Fibroblast of peridontal ligament (primary cell): ENCODE measurements at regions not wholly inside any gene's neighbourhood (a gene's known extent, or its start where the extent isn't known, plus 50 kb on each side); places are given as distances from the start of the nearest gene placed in this dataset.

Experiments used
- DNase-seq: peaks from one replicate; pipeline ENCODE4 v3.0.0-alpha.2; 2010; ENCODE audit errors: extremely low read depth

DNA sequence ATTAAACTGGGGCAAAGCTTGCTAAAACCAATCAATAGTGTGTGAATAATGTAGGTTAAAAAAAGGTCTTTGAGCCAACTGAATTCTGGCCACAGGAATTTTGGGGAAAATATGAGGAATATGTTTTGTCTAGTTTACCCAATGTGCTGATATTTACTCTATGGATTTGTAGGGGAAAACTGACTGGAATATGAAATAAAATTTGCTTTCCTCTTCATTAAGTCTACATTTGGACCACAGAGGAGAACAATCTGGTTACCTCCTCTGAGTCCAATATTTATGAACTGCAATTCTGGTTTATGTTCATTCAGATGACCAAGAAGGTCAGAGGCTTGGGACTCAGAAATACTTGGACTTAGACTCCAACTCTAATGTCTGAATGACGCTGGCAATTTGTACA is 1042.2 kb upstream of the CNTNAP5 start:
- DNase-seq, result no peak

GRCh38 chr2:122988395-122989221 is 1036.5 kb upstream of the CNTNAP5 start:
- no peak for DNase-seq

GRCh38 chr2:122993592-122993991 is 1031.5 kb upstream of the CNTNAP5 start:
- no peak for DNase-seq

- DNase-seq, result no peak
Measured at GRCh38 chr2:122999258-122999657, 1025.8 kb upstream of the CNTNAP5 start.

DNA sequence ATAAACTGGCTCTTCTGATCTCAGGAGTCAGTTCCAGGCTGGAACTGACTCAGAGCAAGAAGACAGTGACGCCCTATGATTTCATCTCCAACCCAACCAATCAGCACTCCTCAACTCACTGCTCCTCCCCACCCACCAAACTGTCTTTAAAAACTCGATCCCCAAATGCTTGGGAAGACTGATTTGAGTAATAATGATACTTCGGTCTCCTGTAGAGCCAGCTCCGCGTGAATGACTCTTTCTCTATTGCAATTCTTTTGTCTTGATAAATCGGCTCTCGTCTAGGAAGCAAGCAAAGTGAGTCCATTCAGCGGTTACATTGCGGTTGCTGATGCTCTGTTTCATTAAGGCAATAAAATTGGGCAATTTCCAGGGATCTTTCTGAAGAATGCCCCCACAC is 1025.3 kb upstream of the CNTNAP5 start:
- DNase-seq, result no peak

GRCh38 chr2:123002660-123003248 is 1022.3 kb upstream of the CNTNAP5 start:
- no peak for DNase-seq

DNA sequence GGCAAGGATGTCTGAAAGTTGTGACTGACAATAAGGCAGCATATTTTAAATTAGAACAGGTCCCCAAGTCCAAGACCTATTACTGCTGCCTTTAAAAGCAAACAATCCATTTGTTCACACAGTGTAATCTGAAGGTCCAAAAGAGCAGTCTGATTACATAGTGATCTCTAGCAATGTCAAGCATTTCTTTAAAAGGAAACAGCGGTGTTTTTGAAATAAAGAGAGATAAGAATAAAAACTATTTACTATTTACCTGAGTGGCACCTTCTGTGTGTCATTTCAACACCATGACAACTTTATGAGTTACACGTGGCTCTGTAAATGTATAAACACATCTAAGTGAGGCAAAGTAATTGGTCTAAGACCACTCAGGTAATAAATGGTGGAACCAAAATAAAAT is 1009.9 kb upstream of the CNTNAP5 start:
- DNase-seq, result no peak

- DNase-seq, result no peak
Measured at GRCh38 chr2:123035541-123035940, 989.5 kb upstream of the CNTNAP5 start.

DNA sequence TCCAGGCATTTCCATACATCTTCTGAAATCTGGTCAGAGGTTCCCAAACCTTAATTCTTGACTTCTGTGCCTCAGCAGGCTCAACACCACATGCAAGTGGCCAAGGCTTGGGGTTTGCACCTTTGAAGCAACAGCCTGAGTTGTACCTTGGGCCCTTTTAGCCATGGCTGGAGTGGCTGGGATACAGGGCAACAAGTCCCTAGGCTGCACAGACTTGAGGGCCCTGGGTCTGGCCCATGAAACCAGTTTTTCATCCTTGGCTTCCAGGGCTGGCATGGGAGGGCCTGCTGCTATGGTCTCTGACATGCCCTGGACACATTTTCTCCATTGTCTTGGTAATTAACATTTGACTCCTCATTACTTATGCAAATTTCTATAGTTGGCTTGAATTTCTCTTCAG is 988.8 kb upstream of the CNTNAP5 start:
- DNase-seq, result no peak

- no peak for DNase-seq
Measured at GRCh38 chr2:123040506-123040905, 984.6 kb upstream of the CNTNAP5 start.

DNA sequence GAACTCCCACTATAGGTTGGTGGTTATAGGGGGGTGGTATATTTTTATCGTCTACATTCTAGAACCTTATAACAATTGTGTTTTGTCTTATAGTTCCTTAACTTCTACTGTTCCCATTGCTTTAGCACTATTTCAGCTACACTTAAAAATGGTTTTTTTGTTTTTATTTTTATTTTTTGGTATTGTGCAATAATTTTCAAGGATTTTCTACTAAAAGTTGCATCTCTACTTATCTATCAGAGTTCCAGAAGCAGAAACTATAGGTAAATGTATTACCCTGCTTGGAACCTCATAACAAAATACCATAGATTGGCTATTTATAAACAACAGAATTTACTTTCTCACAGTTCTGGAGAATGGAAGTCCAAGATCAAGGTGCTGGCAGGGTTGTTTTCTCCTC is 981.6 kb upstream of the CNTNAP5 start:
- no peak for DNase-seq

DNA sequence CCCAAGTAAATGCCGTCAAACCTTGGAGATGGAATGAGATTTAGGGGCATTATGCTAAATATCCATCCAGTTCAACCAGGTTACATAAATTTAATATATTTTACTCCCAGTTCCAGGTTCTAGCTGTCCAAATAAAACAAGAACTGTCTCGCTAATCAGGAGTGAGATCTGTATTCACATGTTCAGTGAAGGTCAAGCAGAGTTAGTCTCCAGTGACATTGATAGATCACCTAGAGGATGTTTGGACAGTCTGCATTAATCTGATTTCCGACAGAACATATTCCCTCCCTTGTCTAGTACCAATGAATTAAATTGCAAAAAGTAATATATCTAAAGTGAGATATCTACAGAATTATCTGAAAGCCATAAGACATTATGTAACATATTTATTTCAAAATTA is 979.4 kb upstream of the CNTNAP5 start:
- DNase-seq, result no peak

DNA sequence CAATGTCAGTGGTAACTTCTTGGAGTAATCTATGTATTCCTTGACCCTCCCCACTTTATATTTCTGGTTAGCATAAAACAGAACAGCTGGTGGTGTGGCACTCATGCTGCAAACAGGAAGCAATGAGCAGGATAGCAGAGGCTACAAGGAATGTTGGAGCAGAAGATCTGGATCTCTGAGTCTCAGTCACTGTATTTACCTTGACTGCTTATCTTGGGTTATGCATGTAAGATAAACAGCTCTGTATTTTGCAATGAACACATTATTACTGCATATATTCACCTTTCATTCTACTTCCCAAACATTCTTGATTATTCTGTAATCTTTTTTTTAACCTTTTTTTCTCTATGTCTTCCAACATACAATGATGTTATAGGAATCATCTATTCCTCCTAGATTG is 977.9 kb upstream of the CNTNAP5 start:
- no peak for DNase-seq

DNA sequence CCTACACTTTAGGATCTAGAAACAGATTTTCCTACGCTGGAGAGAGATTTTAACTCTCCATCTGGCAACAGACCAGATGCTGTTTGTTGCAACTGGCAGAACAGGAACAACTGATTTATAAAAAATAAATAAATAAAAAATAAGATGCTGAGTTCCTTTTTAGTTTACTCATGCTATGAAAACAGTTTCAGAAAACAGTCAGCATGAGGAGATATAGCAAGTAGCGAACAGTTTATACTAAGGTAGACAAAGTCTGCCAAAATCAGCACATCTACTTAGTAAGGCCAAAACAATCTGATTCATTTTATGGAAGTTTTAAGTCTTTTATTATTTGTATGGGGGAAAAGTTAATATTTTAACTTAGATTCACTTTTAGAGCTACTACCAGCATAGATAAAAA is 974.0 kb upstream of the CNTNAP5 start:
- DNase-seq, result no peak

GRCh38 chr2:123061534-123061933 is 963.6 kb upstream of the CNTNAP5 start:
- DNase-seq, result no peak

DNA sequence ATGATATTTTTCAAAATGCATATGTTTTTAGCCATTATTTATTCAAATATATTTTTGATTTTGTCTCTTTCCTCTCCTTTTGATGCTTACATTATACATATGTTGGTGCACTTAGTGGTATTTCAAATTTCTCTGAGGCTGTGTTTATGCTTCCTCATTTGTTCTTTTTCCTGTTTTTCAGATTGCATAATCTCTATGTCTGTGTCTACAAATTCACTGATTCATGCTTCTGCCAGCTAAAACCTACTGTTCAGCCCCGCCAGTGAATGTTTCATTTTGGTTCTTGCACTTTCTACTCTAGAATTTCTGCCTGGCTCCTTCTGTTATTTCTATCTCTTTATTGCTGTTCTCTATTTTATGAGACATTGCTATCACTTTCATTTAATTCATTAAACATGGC is 951.7 kb upstream of the CNTNAP5 start:
- DNase-seq, result no peak

DNA sequence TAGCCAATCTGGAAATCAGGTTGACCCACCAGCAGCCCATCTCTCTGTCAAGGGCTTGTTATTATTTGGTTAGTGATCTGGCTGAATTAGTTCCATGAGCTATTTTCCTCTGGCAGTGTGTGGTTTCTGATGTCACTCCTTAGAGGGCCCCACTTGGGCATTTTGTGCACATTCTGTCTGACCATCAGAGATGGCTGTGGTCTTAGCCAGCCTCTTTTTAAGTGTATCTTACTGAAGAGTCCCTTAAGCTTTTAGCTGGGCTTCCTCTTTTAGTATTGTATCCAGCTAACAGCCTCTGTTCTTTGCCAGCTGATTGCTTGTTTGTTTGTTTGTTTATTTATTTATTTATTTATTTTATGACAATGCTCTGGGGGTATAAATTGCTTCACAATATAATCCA is 951.1 kb upstream of the CNTNAP5 start:
- DNase-seq, result no peak

DNA sequence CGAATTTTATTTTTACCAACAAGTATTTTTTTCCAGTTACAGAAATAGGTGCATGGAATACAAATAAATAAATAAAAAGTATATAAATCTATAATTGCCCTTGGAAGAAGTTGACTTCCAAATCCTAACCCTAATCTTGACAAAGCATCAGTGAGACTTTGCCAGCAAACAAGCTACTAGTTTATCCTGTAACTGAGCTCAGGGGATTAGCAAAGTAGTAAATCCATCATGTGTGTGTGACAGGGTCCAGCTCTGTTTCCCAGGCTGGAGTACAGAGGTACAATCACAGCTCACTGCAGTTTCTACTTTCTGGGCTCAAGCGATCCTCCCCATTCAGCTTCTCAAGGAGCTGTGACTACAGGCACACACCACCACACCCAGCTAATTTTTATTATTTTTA is 948.0 kb upstream of the CNTNAP5 start:
- DNase-seq, result no peak

DNA sequence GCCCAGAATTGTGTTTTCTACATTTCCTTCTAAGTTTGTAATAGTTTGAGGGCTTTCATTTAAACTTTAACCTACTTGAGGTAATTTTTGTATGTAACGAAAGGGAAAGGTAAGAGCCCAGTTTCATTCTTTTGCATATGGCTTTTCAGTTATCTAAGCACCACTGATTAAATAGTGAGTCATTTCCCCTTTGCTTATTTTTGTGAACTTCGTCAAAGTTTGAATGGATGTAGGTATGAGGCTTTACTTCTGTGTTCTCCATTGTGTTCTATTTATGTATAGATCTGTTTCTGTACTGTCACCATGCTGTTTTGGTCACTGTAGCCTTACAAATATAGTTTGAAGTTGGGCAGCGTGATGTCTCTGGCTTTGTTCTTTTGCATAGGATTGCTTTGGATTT is 944.8 kb upstream of the CNTNAP5 start:
- DNase-seq, result no peak

GRCh38 chr2:123085484-123085883 is 939.6 kb upstream of the CNTNAP5 start:
- DNase-seq, result no peak

DNA sequence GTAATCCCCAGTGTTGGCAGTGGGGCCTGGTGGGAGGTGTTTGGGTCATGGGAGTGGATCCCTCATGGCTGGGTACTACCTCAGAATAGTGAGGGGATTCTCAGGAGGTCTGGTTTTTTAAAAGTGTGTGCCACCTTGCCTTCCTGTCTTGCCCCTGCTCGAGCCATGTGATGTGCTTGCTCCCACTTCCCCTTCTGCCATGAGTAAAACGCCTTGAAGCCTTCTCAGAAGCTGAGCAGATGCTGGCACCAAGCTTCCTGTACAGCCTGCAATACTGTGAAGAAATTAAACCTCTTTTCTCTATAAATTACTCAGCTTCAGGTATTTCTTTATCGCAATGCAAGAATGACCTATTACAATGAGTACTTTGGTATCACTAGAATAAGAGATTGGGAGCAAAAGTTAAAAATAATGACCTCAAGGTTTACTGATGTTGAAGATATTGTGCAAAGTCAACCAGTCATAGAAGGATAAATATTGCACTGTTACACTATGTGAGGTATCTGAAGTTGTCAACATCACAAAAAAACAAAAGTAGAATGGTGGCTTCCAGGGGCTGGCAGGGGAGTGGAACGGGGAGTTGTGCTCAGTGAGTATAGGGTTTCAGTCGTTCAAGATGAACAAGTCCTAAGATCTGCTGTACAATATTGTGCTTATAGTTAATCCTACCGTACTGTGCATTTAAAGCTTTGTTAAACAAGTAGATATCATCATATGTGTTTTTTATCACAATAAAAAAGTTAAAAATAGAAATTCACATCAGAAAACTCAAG is 938.3 kb upstream of the CNTNAP5 start:
- DNase-seq, result no peak

DNA sequence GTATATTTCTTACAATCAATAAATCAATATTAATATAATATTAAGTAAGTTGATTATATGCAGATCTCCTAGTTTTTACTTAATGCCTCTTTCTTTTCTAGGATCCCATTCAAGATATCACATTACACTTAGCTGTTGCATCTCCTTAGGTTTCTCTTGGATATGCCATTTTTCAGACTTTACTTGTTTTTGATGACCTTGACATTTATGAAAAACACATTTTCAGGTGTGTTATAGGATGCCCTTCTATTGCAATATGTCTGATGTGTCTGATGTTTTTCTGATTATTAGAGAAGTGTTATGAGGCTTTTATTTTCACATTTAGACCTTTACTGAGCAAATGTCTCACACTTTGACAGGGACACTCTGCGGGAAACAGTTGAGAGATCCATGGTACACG is 933.6 kb upstream of the CNTNAP5 start:
- no peak for DNase-seq

DNA sequence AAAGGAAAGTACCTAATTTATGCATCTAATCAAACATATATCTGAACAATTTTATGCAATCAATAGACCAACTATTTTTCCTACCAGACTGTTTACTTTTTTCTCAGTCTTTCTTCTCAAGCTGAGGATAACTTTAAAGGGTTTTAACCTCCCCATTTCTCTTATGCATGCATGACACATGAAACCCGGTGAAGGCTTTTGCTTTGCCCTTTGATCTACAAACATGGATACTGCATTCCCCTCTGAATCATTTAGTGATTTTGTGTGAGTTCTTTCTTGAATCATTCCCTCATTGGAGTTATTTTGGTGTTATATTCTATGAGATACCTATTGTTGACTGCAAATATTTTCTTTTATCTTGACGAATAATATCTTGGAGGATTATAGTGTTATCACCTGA is 931.9 kb upstream of the CNTNAP5 start:
- no peak for DNase-seq
